PC-9 (cell line): ENCODE measurements at regions not wholly inside any gene's neighbourhood (a gene's known extent, or its start where the extent isn't known, plus 50 kb on each side); places are given as distances from the start of the nearest gene placed in this dataset.

ENCODE experiments used
- BruUV-seq: library from RNA; stranded (reverse); fragments of 400-500 nt; replicated peaks from 2 replicates; lab custom pipeline; 2021; lab: Mats Ljungman, UMichigan
- CTCF ChIA-PET: fragments of 300-600 bp; sonication (Branson Sonifier 250); formaldehyde crosslinking; loops from one replicate; lab custom pipeline; 2022; ENCODE audit warnings: antibody characterized with exemption; lab: Charles Lee
- POLR2A ChIA-PET: fragments of 300-600 bp; sonication (Branson Sonifier 250); formaldehyde crosslinking; loops from one replicate; lab custom pipeline; 2022; ENCODE audit warnings: antibody characterized with exemption; ENCODE audit not compliant: unreplicated experiment; lab: Charles Lee
- DNase-seq, 2 experiments: peaks; one replicate each; pipeline versions ENCODE4 v3.0.0 to v3.0.0-alpha.2; 2015 to 2022; ENCODE audit warnings: mixed read lengths in 1 of 2
- H2AFZ ChIP-seq: fragments of 200-600 bp; sonication (generic); 2 replicates; pipeline ENCODE4 v1.8.1; 2017; ENCODE audit warnings: antibody characterized with exemption
- H3F3A ChIP-seq: fragments of 200-600 bp; sonication (generic); 2 replicates; pipeline ENCODE4 v1.8.1; 2017; ENCODE audit warnings: antibody characterized with exemption, mild to moderate bottlenecking, low read depth; ENCODE audit not compliant: insufficient read depth
- H3K27ac ChIP-seq: fragments of 200-600 bp; sonication (generic); 2 replicates; pipeline ENCODE4 v1.6.1; 2016; ENCODE audit warnings: mixed run types
- H3K27me3 ChIP-seq: fragments of 200-600 bp; sonication (generic); 2 replicates; pipeline ENCODE4 v1.6.1; 2016; ENCODE audit warnings: low read depth, mixed run types; ENCODE audit not compliant: insufficient read depth
- H3K36me3 ChIP-seq: fragments of 200-600 bp; sonication (generic); 2 replicates; pipeline ENCODE4 v1.6.1; 2016; ENCODE audit warnings: low read depth, mixed run types
- H3K4me1 ChIP-seq: fragments of 200-600 bp; sonication (generic); replicated peaks from 2 replicates; pipeline ENCODE4 v1.6.1; 2016; ENCODE audit warnings: mixed run types; ENCODE audit not compliant: insufficient read depth
- H3K4me2 ChIP-seq: fragments of 200-600 bp; sonication (generic); 2 replicates; pipeline ENCODE4 v1.6.1; 2017; ENCODE audit warnings: mixed run types
- H3K4me3 ChIP-seq: fragments of 200-600 bp; sonication (generic); 2 replicates; pipeline ENCODE4 v1.6.1; 2016; ENCODE audit warnings: mixed run types
- H3K79me2 ChIP-seq: fragments of 200-600 bp; sonication (generic); 2 replicates; pipeline ENCODE4 v1.6.1; 2017; ENCODE audit warnings: low read depth, mixed run types
- H3K9me2 ChIP-seq: fragments of 200-600 bp; sonication (generic); 2 replicates; pipeline ENCODE4 v1.8.1; 2017; ENCODE audit warnings: mild to moderate bottlenecking; ENCODE audit not compliant: insufficient read depth
- H3K9me3 ChIP-seq: fragments of 200-600 bp; sonication (generic); 2 replicates; pipeline ENCODE4 v1.8.1; 2016; ENCODE audit warnings: low read depth; ENCODE audit not compliant: insufficient read depth
- H4K20me1 ChIP-seq: fragments of 200-600 bp; sonication (generic); 2 replicates; pipeline ENCODE4 v1.8.1; 2017; ENCODE audit not compliant: insufficient read depth
- EZH2 ChIP-seq: fragments of 200-600 bp; sonication (generic); IDR thresholded peaks from 2 replicates; pipeline ENCODE4 v1.8.0; 2017; ENCODE audit warnings: antibody characterized with exemption, low read depth
- intact Hi-C: fragments of 100-400 bp; cut with micrococcal nuclease; formaldehyde crosslinking; loops from one replicate; pipeline ENCODE4 v1.10.0; 2022; ENCODE audit not compliant: unreplicated experiment
- TF ChIP-seq, protein P1 (sequence below): fragments of 200-600 bp; sonication (generic); conservative IDR thresholded peaks from 2 replicates; pipeline ENCODE4 v1.6.1; 2017; ENCODE audit warnings: mixed run types, antibody characterized with exemption, mild to moderate bottlenecking, moderate library complexity

DNA sequence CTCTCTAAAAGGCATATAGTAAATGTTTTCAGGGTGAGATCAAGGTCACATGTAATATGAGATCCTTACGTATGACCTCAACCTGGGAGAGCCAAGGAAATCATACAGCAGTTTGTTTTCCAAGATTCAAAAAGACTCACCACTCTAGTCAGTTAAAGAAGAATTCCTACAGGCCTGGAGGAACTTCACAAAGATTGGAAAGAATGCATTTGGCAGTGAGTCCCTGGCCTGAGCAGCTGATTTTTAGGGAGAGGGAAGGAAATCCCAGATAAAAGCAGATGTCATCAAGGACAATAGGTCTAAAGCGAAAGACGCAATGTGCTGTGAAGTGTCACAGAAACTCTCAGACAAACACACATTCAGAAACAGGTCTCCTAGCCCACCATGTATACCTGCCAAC is 424.0 kb upstream of the ZNF462 start:
- no peaks in the 10 kb centered on the region for H4K20me1 ChIP-seq
- no peaks in the 10 kb centered on the region for H3K9me3 ChIP-seq
- H3K27ac ChIP-seq: no peak overlapping the region
- H3K4me2 ChIP-seq: no peak overlapping the region
- H3K36me3 ChIP-seq: no peaks in the 10 kb centered on the region
- H3K9me2 ChIP-seq: no peaks in the 10 kb centered on the region
- ChIA-PET POLR2A (no interaction called here), CTCF (no interaction called here)
- H3K79me2 ChIP-seq: no peaks in the 10 kb centered on the region
- intact Hi-C loops: no loop called here
- H3K4me3 ChIP-seq: no peak overlapping the region
- no peaks in the 10 kb centered on the region for H3K4me1 ChIP-seq
- no peaks in the 10 kb centered on the region for H3F3A ChIP-seq
- no peaks in the 10 kb centered on the region for H3K27me3 ChIP-seq
- TF ChIP-seq, protein P1, sequence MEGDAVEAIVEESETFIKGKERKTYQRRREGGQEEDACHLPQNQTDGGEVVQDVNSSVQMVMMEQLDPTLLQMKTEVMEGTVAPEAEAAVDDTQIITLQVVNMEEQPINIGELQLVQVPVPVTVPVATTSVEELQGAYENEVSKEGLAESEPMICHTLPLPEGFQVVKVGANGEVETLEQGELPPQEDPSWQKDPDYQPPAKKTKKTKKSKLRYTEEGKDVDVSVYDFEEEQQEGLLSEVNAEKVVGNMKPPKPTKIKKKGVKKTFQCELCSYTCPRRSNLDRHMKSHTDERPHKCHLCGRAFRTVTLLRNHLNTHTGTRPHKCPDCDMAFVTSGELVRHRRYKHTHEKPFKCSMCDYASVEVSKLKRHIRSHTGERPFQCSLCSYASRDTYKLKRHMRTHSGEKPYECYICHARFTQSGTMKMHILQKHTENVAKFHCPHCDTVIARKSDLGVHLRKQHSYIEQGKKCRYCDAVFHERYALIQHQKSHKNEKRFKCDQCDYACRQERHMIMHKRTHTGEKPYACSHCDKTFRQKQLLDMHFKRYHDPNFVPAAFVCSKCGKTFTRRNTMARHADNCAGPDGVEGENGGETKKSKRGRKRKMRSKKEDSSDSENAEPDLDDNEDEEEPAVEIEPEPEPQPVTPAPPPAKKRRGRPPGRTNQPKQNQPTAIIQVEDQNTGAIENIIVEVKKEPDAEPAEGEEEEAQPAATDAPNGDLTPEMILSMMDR: no peak
- no peak for TF ChIP-seq EZH2
- no peak for DNase-seq
- no TSS peak for BruUV-seq
- no peak overlapping the region for H2AFZ ChIP-seq

DNA sequence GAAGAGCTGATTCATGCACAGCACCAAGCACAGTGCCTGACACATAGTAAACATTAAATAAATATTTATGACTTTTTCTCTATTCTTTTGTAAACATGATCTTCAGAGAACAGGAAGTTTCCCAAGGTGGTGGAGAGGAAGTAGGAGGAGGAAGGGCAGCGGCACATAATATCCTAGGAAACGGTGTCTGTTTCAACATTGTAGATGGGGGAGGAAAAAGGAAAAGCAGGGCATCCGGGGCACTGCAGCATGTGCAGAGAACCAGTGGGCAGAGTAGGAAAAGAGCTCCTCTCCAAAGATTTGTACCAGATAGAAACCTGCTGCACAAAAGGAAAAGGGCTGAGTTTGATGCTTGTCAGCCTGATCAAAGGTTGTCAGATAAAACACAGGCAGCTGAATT is 421.7 kb upstream of the ZNF462 start:
- ChIA-PET POLR2A (no interaction called here), CTCF (no interaction called here)
- H3K79me2 ChIP-seq: no peaks in the 10 kb centered on the region
- H3K27ac ChIP-seq: no peak overlapping the region
- no peaks in the 10 kb centered on the region for H3K4me1 ChIP-seq
- no peak for TF ChIP-seq EZH2
- TF ChIP-seq, protein P1: no peak
- no peaks in the 10 kb centered on the region for H3F3A ChIP-seq
- H4K20me1 ChIP-seq: no peaks in the 10 kb centered on the region
- no TSS peak for BruUV-seq
- no peaks in the 10 kb centered on the region for H3K36me3 ChIP-seq
- H3K9me3 ChIP-seq: no peaks in the 10 kb centered on the region
- intact Hi-C loops: no loop called here
- H2AFZ ChIP-seq: no peak overlapping the region
- H3K27me3 ChIP-seq: no peaks in the 10 kb centered on the region
- DNase-seq: no peak
- H3K4me3 ChIP-seq: no peak overlapping the region
- H3K9me2 ChIP-seq: no peaks in the 10 kb centered on the region
- H3K4me2 ChIP-seq: no peak overlapping the region

DNA sequence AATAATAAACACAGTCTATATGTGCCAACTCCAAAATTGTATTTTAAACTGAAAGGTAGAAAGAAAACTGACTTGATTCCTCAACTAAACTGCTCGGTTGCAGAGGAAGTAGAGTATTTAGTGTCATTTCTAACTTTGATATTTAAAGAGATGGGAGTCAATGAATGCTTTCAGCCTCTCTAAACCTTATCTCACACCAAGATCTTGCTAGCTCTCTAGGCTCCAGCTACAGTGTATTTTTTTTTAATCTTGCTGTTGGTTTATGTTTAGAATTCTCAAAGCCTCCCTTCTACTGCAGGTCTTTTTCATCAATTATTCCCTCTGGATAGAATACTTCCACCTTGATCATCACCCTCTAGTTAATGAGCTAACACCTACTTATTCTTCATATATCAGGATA is 419.4 kb upstream of the ZNF462 start:
- no peak overlapping the region for H3K4me3 ChIP-seq
- intact Hi-C loops: no loop called here
- H3K27me3 ChIP-seq: no peaks in the 10 kb centered on the region
- no peaks in the 10 kb centered on the region for H4K20me1 ChIP-seq
- H3K4me1 ChIP-seq: no peaks in the 10 kb centered on the region
- no peak overlapping the region for H2AFZ ChIP-seq
- H3K9me3 ChIP-seq: no peaks in the 10 kb centered on the region
- no peaks in the 10 kb centered on the region for H3K9me2 ChIP-seq
- ChIA-PET CTCF (no interaction called here), POLR2A (no interaction called here)
- no peaks in the 10 kb centered on the region for H3K79me2 ChIP-seq
- no peak for DNase-seq
- no peaks in the 10 kb centered on the region for H3K36me3 ChIP-seq
- TF ChIP-seq, protein P1: no peak
- TF ChIP-seq EZH2: no peak
- no peak overlapping the region for H3K27ac ChIP-seq
- no peak overlapping the region for H3K4me2 ChIP-seq
- BruUV-seq: no TSS peak
- no peaks in the 10 kb centered on the region for H3F3A ChIP-seq
